Astrocyte (in vitro differentiated cells and primary cell): ENCODE measurements at regions not wholly inside any gene's neighbourhood (a gene's known extent, or its start where the extent isn't known, plus 50 kb on each side); places are given as distances from the start of the nearest gene placed in this dataset.

ENCODE experiments used
- CTCF ChIP-seq: IDR thresholded peaks from 2 replicates; pipeline ENCODE4 v1.5.1; 2011; ENCODE audit warnings: low read depth, mild to moderate bottlenecking, inconsistent platforms, low read length, moderate library complexity; ENCODE audit not compliant: insufficient read depth
- EZH2 ChIP-seq: IDR thresholded peaks from 2 replicates; pipeline ENCODE4 v1.6.1; 2012; ENCODE audit warnings: mild to moderate bottlenecking, low read length, inconsistent platforms; ENCODE audit not compliant: insufficient read depth

GRCh38 chr2:128526455-128526976 lies 207.8 kb upstream of the HS6ST1 start:
- TF ChIP-seq CTCF (no peak), EZH2 (no peak)
